ENCODE measurements at regions not wholly inside any gene's neighbourhood (a gene's known extent, or its start where the extent isn't known, plus 50 kb on each side); places are given as distances from the start of the nearest gene placed in this dataset.
A peak's percentile ranks its signal among the peaks of the same experiment; 100 is the strongest.
"Not testable (repeated sequence)": the region's sequence is repeated elsewhere in the genome, so short reads cannot be mapped to it uniquely, and the experiment has no call there.

DNA sequence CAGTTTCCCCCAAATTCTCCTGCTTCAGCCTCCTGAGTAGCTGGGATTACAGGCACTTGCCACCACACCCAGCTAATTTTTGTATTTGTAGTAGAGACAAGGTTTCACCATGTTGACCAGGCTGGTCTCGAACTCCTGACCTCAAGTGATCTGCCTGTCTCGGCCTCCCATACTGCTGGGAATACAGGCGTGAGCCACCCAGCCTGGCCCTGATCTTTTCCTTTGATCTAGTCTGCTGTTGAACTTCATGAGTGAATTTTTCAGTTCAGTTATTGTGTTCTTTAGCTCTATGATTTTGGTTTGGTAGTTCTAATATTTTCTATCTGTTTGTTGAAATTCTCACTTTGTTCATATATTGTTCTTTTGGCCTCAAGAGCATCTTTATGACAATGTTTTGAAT lies 83.4 kb upstream of the RAP2C start:
- not testable (repeated sequence) for DNase-seq

DNA sequence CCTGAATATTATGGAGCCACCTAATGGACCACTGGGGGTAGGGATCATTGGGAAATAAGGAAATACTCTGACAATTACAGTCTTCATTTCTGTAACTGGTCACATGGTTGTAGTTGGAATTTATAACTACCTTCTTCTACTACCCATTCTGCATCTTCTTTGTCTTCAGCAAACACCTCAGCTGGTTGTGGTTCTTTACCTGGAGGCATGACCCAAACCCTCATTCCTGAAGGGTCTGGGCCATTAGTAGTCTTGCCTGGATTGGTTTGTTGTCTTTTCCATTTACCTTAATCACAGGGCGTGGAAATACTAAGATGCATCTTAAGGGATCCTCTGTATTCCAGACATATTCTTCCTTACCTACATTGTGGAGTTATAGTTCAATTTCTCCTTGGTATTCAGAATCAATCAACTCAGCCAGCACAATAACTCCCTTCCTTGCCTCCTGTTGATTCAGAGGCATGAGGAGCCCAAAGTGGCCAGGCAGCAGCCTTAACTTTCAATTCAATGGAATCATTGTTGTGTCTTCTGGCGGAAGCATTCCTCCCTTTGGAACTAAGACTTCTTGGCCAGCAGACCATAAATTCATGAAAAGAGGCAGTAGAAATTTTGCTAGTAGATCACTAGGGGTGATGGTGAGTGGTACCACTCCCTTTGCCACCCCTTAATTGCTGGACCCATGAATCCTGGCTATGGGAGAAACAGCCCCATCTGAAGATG lies 75.7 kb upstream of the RAP2C start:
- DNase-seq = no peak

DNA sequence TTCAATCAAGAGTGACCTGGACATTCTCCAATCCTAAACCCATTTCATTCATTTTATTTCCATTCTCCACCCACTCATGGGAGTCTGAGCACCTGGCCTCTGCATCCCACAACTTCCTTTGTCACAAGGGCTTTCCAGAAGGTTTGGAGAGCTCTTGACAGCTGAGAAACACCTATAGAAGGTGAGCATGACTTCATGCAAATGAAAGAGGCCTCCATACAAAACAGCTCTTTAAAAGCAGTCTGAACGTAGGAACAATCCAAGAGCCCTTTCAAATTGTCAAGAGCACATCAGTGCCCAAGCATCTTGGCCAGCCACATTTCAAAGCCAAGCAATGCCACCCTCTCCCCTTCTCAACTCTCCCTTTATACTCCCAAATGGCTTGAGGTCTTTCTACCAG lies 74.9 kb upstream of the RAP2C start:
- no peak for DNase-seq

DNA sequence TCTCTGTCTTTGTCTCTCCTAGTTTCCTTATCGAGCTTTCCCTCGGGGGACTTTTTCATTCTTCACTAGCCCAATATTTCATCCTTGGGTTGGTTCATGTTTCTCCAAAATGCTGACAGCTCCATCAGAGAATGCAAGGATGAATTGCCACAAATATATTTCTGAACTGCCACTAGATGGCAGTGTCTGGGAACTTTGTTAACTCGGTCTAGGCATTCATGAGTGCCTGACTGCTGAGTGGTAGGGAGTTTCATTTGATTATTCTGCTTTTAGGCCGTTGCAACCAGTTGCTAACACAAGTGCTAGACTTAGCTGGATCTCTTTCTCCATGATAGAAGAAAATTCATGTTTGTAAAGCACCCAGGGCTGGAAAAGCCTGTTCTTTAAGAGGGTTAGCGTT lies 73.5 kb upstream of the RAP2C start:
- DNase-seq = peak; percentile 35

DNA sequence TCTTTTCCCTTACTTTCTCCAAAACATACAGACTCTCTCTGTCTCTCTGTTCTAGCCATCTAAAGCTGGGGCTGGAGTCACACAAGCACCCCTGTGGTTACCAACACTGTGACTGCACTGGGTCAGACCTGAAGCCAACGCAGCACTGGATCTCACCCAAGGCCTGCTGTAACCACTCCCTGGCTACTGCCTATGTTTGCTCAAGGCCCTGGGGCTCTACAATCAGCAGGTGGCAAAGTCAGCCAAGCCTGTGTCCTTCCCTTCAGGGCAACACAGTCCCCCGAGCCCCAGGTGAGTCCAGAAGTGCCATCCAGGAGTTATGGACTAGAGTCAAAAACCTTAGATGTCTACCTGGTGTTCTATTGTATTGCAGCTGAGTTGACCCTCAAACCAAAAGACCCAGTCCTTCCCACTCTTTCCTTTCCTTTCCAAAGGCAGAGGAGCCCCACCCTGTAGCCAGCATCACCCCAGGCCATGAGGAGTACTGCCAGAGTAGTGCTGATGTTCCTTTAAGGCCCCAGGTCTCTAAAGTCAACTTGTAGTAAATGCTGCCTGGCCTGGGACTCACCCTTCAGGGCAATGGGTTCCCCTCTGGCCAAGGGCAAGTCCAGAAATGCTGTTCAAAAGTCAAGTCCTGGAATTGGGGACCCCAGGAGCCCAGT lies 58.8 kb upstream of the RAP2C start:
- no peak for DNase-seq

DNA sequence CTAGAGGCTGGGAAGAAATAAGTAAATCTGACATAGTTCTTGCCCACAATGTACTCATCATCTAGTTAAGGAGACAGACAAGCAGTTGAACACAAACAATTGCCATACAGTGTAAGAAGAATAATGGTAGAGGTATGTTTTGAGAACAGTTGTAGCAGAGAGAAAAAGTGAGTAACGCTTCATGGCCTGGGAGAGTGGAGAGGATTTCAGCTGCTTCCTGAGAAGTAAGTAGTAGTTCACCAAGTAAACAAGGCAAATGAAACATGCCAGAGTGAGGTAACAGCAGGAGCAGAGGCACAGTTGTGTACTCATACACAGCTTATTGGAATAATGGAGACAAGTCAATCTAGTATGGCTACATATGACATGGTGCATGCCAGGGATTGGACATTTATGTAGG lies 53.6 kb upstream of the RAP2C start:
- no peak for DNase-seq

DNA sequence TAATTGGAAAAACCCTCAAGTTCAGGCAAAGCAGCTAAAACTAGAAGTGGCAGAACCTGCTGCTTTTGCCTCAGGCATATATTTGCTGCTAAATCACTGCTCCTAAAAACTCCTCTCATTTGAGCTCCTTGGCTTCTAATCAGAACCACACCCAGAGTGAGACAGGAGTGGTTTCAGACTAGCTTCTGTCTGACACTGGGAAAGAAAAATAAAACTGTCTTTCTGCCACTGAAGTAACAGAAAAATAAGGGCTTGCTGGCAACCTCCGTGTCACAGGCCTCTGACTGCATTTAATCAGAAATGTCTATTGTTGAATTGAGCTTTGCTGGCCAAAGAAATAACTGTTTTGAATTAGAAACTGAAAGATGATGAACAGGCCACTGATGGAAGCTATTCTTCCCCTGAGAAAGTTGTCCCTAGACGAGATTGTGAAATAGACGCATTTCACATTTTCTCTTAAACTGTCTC lies 52.1 kb upstream of the RAP2C start:
- DNase-seq = no peak

DNA sequence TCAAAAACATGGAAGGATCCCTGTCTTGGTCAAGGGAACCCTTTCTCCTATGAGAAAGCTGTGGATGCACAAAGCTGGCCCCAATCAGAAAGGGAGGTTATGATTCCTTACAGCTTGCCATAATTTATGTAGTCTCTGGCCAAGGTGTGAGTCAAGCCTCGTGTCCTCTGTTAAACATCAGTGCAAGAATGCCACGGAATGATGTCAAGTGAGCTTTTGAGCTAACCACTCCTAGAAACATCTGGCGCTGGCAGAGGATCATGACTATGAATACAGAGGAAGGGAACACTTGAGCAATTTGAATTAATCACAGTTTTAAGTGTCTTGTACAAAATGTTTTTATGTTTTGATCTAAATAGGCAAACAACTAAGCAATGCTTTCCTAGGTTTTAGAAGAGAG lies 51.5 kb upstream of the RAP2C start:
- no peak for DNase-seq

DNA sequence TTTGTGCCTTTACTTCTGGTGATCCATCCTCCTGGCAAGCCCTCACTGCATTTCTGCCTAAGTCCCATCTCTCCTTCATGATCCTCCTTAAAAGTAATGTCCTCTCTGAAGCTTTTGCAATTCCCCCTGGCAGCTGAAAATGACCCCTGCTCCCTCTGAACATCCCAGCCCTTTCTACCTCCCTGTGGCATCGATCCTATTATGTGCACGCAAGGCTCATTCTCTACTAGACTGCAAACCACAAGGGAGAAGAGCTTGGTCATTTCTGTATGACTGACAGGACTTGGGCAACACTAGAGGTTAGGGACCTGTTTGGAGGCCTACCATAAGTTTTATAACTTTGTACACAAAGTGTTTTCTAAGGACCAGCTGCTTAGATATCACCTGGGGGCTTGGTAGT lies 50.8 kb upstream of the RAP2C start:
- DNase-seq = no peak

Data from retina (tissue), 1 donor.